GM21381 (cell line): ENCODE measurements at regions not wholly inside any gene's neighbourhood (a gene's known extent, or its start where the extent isn't known, plus 50 kb on each side); places are given as distances from the start of the nearest gene placed in this dataset.
"Not testable (repeated sequence)": the region's sequence is repeated elsewhere in the genome, so short reads cannot be mapped to it uniquely, and the experiment has no call there.

ENCODE experiments used
- ATAC-seq: cut with Tn5 transposase; IDR thresholded peaks from one replicate; pipeline ENCODE4 v1.9.1; 2021; ENCODE audit warnings: mild to moderate bottlenecking, moderate library complexity; ENCODE audit not compliant: unreplicated experiment

DNA sequence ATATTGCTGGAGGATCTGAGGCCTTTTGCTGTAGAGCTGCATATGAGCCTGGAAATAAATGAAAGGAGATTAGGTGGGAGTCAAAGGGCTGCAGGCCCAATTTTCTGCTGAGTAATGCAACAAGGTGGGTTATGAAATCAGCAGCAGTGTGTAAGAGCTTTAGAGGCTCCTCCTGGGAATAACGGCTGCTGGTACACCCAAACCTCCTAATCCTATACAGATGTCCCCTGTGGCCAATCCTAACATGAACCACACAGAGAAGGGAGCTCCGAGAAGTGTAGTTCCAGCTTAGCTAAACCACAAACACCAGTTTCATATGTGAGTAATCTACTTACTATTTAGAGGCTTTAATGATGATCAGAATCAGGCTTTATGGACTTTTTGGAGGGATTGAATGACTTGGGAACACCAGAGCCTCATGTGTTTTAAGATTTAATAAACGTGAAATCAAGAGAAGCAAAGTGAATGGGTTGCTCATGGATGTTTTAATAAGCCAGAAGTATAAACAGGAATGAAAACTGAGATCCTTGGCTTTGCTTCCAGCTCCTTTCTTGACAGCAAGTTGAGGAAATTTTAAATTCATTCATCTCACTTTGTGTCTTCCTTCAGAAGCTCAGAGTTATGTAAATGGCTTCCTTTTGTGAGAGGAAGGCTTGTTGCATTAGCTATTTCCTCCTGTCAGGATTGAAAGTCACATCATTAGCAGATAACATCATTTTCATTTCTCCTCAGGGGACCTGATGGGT lies 437.5 kb downstream of the TMEM232 start:
- ATAC-seq: no peak

- ATAC-seq: no peak
Observed at GRCh38 chr5:110289512-110289810, 437.0 kb downstream of the TMEM232 start.

GRCh38 chr5:110290542-110290941 lies 435.9 kb downstream of the TMEM232 start:
- ATAC-seq: no peak

GRCh38 chr5:110294281-110294680 lies 432.2 kb downstream of the TMEM232 start:
- no peak for ATAC-seq

GRCh38 chr5:110297152-110297670 lies 429.3 kb downstream of the TMEM232 start:
- no peak for ATAC-seq

- no peak for ATAC-seq
Observed at GRCh38 chr5:110304176-110304575, 422.3 kb downstream of the TMEM232 start.

DNA sequence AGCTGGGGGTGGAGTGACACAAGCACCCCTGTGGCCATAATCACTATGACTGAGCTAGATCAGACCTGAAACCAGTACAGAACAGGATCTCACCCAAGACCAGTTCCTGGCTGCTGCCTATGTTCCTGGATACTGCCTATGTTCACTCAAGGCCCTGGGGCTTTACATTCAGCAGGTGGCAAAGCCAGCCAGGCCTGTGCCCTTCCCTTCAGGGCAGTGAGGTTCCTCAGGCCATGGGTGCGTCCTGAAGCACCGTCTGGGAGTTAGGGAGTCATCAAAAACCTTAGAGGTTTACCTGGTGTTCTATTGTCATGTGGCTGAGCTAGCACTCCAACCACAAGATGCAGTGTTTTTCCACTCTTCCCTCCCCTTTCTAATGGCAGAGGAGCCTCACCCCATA lies 419.8 kb downstream of the TMEM232 start:
- ATAC-seq: no peak

GRCh38 chr5:110309222-110309621 lies 417.2 kb downstream of the TMEM232 start:
- no peak for ATAC-seq

- not testable (repeated sequence) for ATAC-seq
Observed at GRCh38 chr5:110316566-110316965, 409.9 kb downstream of the TMEM232 start.

GRCh38 chr5:110321117-110321516 lies 405.4 kb downstream of the TMEM232 start:
- no peak for ATAC-seq

DNA sequence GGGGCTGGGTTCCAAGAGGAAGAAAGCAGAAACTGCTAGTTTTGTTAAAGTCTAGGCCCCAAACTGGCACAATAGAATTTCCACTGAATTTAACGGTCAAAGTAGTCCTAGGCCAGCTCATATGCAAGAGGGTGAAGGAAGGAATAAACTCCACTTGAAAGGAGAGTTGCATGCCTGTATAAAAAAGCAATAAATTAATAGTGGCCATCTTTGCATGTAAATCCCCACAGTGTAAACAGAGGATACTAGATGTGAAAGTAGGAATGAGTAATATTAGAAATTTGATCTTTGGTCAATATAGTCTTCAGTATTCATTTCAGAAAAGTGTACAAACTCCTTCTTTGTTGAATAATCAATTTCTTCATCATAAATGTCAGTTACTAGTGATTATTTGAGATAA lies 403.1 kb downstream of the TMEM232 start:
- no peak for ATAC-seq

DNA sequence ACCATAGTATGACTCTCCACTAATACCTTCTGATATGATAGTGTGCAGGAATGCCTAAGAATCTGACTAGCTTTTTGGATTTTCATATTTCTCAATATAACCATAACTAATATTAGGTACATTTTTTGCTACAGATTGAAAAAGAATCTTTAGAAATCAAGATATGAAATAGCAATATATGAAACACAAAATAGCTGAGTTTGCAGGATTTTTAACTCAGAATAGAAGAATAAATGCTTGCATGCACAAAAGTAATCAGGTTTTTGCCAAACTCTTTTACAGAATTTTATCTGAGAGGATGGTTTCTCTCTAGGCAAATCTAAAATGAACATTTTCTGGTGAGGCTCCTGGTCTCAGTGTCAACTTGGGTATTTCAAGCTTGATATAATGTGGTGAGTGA lies 402.6 kb downstream of the TMEM232 start:
- no peak for ATAC-seq

GRCh38 chr5:110324876-110325275 lies 401.6 kb downstream of the TMEM232 start:
- no peak for ATAC-seq

DNA sequence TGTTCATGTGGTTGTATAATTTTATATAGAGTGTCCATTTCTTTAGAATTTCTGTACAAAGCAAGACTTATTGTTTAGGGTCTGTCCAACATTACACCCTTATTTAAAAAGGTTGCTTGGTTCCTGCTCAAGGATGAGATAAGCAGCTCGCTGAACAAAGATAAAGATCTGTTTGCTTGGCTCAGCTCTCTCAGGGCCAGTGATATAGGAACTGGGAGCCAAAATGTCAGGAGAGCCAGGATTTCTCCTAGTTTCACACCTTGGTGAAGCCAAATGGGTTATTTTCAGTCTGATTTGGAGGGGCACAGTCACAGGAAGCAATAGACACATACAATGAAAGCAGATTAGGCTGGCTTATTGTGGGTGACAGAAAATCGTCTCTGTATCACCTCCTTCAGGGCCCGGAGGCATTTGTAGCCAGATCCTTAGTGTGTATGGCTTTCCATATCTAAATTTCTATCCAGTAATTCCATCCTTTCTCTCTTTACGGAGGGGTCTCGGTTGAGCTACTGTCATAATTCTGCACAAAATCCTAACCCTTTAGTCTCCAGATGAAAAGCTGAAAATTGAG lies 396.4 kb downstream of the TMEM232 start:
- no peak for ATAC-seq

GRCh38 chr5:110333384-110333783 lies 393.1 kb downstream of the TMEM232 start:
- ATAC-seq: no peak

DNA sequence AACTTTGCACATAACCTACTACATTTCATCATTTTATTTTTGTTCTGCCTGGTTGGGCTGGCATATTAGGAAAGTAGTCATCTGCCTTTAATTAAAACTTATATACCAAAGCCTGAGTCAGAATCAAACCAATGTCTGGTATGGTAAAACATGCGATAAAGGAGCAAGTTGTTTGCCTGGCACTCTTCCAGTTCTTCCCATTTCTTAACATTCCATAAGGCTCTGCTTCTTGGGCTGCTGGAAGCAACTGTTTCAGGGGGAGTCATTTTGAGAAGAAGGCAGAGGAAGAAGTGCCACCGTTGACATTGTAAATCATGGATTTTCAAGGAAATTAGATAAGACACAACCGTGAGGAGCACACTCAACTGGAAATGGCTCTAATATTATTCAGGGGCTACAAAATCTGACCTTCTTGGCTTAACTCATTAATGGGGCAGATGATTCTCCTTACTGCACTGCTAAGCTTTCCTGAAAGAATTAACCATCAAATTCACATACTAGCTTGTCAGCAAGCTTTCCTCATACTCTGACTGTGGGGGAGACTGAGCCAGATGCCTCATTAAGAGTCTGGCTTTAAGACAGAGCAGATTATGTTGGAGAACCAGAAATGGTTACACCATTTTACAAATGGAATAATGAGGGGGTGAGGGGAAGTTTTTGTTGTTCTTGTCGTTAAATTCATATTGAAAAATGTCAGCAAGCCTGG lies 391.0 kb downstream of the TMEM232 start:
- no peak for ATAC-seq

GRCh38 chr5:110338341-110339083 lies 388.0 kb downstream of the TMEM232 start:
- no peak for ATAC-seq

- no peak for ATAC-seq
Observed at GRCh38 chr5:110339399-110339798, 387.1 kb downstream of the TMEM232 start.

GRCh38 chr5:110341836-110342235 lies 384.6 kb downstream of the TMEM232 start:
- ATAC-seq: no peak

- ATAC-seq: no peak
Observed at GRCh38 chr5:110342683-110343082, 383.8 kb downstream of the TMEM232 start.

GRCh38 chr5:110343616-110344015 lies 382.9 kb downstream of the TMEM232 start:
- ATAC-seq: no peak
